ENCODE measurements at regions not wholly inside any gene's neighbourhood (a gene's known extent, or its start where the extent isn't known, plus 50 kb on each side); places are given as distances from the start of the nearest gene placed in this dataset.

DNA sequence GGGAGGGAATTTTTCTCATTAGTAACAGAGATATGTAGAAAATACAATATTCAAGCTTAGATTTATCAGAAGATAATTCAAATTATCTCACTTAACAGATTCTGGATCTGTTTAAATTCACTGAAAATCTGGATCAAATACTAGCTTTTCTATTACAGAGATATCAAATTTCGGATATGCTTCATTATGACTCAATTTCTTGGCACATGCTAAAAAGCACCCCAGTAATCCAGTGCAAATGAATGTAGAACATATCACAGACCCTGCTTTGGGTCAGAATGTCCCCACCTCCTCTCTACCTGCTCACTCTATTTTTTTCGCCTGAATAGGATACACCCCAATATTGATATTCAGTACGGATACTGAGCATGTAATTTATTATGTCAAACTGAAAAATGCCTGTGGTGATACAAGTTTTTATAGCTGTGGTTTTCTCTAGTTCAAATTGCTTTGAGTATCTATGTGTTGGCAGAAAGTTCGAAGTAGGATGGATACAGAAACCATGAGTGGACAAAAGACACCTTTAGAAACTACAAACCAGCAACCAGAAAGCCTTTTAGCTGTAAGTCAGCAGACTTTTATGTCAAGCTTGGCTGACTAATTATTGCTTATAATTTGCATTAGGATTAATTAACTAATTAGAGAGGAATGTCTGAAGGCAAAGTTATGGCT is 290.0 kb downstream of the TFAP2B start:
- no TSS peak for BruUV-seq (replicated peaks)
- intact Hi-C loops (cut with micrococcal nuclease; ENCODE audit: unreplicated experiment) = no loop called here
- POLR2A ChIA-PET (ENCODE audit: unreplicated experiment) = no interaction called here
- Histone ChIP-seq H3K4me2 (no peak overlapping the region), H3K36me3 (ENCODE audit: low read depth) (no peaks in the 10 kb centered on the region), H3K9me2 (ENCODE audit: insufficient read depth) (no peaks in the 10 kb centered on the region), H3K4me3 (no peak overlapping the region), H3K9me3 (ENCODE audit: insufficient read depth, low read depth) (no peaks in the 10 kb centered on the region), H3K4me1 (replicated peaks; ENCODE audit: insufficient read depth) (no peaks in the 10 kb centered on the region), H3K27me3 (ENCODE audit: insufficient read depth, low read depth) (no peaks in the 10 kb centered on the region), H3K79me2 (ENCODE audit: low read depth) (no peaks in the 10 kb centered on the region), H3F3A (ENCODE audit: insufficient read depth, low read depth) (no peaks in the 10 kb centered on the region), H4K20me1 (ENCODE audit: insufficient read depth) (no peaks in the 10 kb centered on the region), H2AFZ (no peak overlapping the region), H3K27ac (no peak overlapping the region)
- no peak for DNase-seq
- TF ChIP-seq, protein P1, sequence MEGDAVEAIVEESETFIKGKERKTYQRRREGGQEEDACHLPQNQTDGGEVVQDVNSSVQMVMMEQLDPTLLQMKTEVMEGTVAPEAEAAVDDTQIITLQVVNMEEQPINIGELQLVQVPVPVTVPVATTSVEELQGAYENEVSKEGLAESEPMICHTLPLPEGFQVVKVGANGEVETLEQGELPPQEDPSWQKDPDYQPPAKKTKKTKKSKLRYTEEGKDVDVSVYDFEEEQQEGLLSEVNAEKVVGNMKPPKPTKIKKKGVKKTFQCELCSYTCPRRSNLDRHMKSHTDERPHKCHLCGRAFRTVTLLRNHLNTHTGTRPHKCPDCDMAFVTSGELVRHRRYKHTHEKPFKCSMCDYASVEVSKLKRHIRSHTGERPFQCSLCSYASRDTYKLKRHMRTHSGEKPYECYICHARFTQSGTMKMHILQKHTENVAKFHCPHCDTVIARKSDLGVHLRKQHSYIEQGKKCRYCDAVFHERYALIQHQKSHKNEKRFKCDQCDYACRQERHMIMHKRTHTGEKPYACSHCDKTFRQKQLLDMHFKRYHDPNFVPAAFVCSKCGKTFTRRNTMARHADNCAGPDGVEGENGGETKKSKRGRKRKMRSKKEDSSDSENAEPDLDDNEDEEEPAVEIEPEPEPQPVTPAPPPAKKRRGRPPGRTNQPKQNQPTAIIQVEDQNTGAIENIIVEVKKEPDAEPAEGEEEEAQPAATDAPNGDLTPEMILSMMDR (conservative IDR thresholded peaks at IDR 0.05) = no peak
- TF ChIP-seq EZH2 (IDR thresholded peaks at IDR 0.05; ENCODE audit: low read depth) = no peak
- CTCF ChIA-PET = no interaction called here

DNA sequence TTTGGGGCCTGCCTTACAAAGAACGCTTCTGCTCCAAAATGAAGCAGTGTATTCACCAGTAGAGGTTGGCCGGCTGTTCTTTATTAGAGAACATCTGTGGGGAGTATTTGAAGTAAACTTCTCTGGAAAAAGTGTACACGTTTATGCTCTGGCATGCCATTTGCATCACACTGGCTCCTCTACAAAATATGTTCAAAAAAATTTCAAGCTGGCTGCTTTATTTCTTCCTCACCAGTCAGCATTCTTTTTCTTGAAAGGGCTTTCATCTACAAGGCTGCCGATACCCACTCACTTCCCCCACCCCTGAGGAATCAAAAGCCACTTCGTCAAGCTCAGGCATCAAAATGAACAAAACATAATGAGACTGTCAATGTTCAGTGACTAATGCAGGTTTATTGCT is 294.1 kb downstream of the TFAP2B start:
- intact Hi-C loops (cut with micrococcal nuclease; ENCODE audit: unreplicated experiment) = no loop called here
- Histone ChIP-seq H3K9me3 (ENCODE audit: insufficient read depth, low read depth) (0 out of 2 replicates have a peak, but pooled peaks cover 3% of the 10 kb centered on the region), H3F3A (ENCODE audit: insufficient read depth, low read depth) (no peaks in the 10 kb centered on the region), H4K20me1 (ENCODE audit: insufficient read depth) (no peaks in the 10 kb centered on the region), H2AFZ (no peak overlapping the region), H3K27ac (no peak overlapping the region), H3K4me2 (no peak overlapping the region), H3K79me2 (ENCODE audit: low read depth) (no peaks in the 10 kb centered on the region), H3K27me3 (ENCODE audit: insufficient read depth, low read depth) (no peaks in the 10 kb centered on the region), H3K9me2 (ENCODE audit: insufficient read depth) (no peaks in the 10 kb centered on the region), H3K4me3 (no peak overlapping the region), H3K4me1 (replicated peaks; ENCODE audit: insufficient read depth) (no peaks in the 10 kb centered on the region), H3K36me3 (ENCODE audit: low read depth) (no peaks in the 10 kb centered on the region)
- no peak for TF ChIP-seq EZH2 (IDR thresholded peaks at IDR 0.05; ENCODE audit: low read depth)
- TF ChIP-seq, protein P1 (conservative IDR thresholded peaks at IDR 0.05) = no peak
- DNase-seq = no peak
- ChIA-PET POLR2A (ENCODE audit: unreplicated experiment) (no interaction called here), CTCF (no interaction called here)
- no TSS peak for BruUV-seq (replicated peaks)

DNA sequence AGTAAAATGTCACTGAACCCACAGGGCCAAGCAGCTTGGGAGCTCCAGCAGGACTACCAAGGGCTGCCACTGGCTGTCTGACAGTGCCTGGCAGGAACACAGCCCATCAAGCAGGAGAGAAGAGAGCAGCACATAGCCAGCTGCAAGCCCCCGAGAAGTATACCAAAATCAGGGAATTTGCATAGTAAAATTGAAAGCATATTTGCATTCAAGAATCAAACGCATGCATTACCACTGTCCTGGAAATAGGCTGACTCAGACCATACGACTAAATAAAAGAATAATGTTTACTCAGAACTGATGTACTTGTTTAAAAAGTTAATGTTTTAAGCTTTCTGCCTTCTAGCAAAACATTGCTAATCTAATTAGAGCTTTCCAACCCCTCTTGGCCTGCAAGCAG is 298.1 kb downstream of the TFAP2B start:
- no TSS peak for BruUV-seq (replicated peaks)
- Histone ChIP-seq H3K27ac (no peak overlapping the region), H3K9me3 (ENCODE audit: insufficient read depth, low read depth) (0 out of 2 replicates have a peak, but pooled peaks cover 3% of the 10 kb centered on the region), H3K79me2 (ENCODE audit: low read depth) (no peaks in the 10 kb centered on the region), H3K27me3 (ENCODE audit: insufficient read depth, low read depth) (no peaks in the 10 kb centered on the region), H2AFZ (no peak overlapping the region), H3K4me2 (no peak overlapping the region), H3K36me3 (ENCODE audit: low read depth) (no peaks in the 10 kb centered on the region), H3F3A (ENCODE audit: insufficient read depth, low read depth) (no peaks in the 10 kb centered on the region), H3K9me2 (ENCODE audit: insufficient read depth) (no peaks in the 10 kb centered on the region), H3K4me1 (replicated peaks; ENCODE audit: insufficient read depth) (no peaks in the 10 kb centered on the region), H3K4me3 (no peak overlapping the region), H4K20me1 (ENCODE audit: insufficient read depth) (no peaks in the 10 kb centered on the region)
- intact Hi-C loops (cut with micrococcal nuclease; ENCODE audit: unreplicated experiment) = no loop called here
- ChIA-PET POLR2A (ENCODE audit: unreplicated experiment) (no interaction called here), CTCF (interaction anchor here (0.5 kb wide), 1 partner anchor 103 kb away, joined by 5 read pairs; no protein-coding TSS in a partner anchor)
- TF ChIP-seq EZH2 (IDR thresholded peaks at IDR 0.05; ENCODE audit: low read depth) = no peak
- no peak for DNase-seq

DNA sequence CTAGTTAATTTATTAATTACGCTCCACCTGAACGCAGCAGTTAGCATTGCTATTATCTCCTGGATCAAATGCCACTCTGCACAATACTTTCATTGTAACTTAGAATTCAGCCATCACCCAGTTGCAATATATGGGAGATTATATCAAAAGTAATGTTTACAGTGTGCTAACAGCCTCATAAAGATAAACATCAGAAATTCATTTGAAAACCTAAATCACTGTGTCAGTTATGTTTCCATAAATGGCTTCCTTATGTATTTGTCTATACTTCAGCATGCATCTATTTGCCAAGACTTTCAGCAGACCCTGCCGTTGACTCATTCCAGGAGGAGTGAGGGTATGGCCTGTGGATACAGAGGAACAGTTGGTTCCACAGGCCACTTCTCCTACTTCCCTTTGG is 300.1 kb downstream of the TFAP2B start:
- Histone ChIP-seq H3K36me3 (ENCODE audit: low read depth) (no peaks in the 10 kb centered on the region), H3F3A (ENCODE audit: insufficient read depth, low read depth) (no peaks in the 10 kb centered on the region), H3K27me3 (ENCODE audit: insufficient read depth, low read depth) (no peaks in the 10 kb centered on the region), H4K20me1 (ENCODE audit: insufficient read depth) (no peaks in the 10 kb centered on the region), H3K9me3 (ENCODE audit: insufficient read depth, low read depth) (0 out of 2 replicates have a peak, but pooled peaks cover 3% of the 10 kb centered on the region), H3K4me2 (no peak overlapping the region), H3K79me2 (ENCODE audit: low read depth) (no peaks in the 10 kb centered on the region), H3K27ac (no peak overlapping the region), H3K4me3 (no peak overlapping the region), H3K9me2 (ENCODE audit: insufficient read depth) (no peaks in the 10 kb centered on the region), H2AFZ (no peak overlapping the region), H3K4me1 (replicated peaks; ENCODE audit: insufficient read depth) (no peaks in the 10 kb centered on the region)
- no TSS peak for BruUV-seq (replicated peaks)
- no peak for DNase-seq
- ChIA-PET POLR2A (ENCODE audit: unreplicated experiment) (no interaction called here), CTCF (no interaction called here)
- TF ChIP-seq EZH2 (IDR thresholded peaks at IDR 0.05; ENCODE audit: low read depth) = no peak
- TF ChIP-seq, protein P1 (conservative IDR thresholded peaks at IDR 0.05) = no peak
- intact Hi-C loops (cut with micrococcal nuclease; ENCODE audit: unreplicated experiment) = no loop called here
